ENCODE measurements at regions not wholly inside any gene's neighbourhood (a gene's known extent, or its start where the extent isn't known, plus 50 kb on each side); places are given as distances from the start of the nearest gene placed in this dataset.

- DNase-seq (ENCODE audit: low read depth): no peak
Measured at GRCh38 chr2:120992791-120993555, 257.3 kb downstream of the GLI2 start.

- no peak for DNase-seq (ENCODE audit: low read depth)
Measured at GRCh38 chr2:120993661-120994060, 258.0 kb downstream of the GLI2 start.

- DNase-seq (ENCODE audit: low read depth): no peak
Measured at GRCh38 chr2:120994301-120994995, 258.8 kb downstream of the GLI2 start.

- no peak for DNase-seq (ENCODE audit: low read depth)
Measured at GRCh38 chr2:120995152-120995551, 259.5 kb downstream of the GLI2 start.

GRCh38 chr2:120995656-120996190 is 260.1 kb downstream of the GLI2 start:
- no peak for DNase-seq (ENCODE audit: low read depth)

GRCh38 chr2:120999377-121000097 is 263.9 kb downstream of the GLI2 start:
- no peak for DNase-seq (ENCODE audit: low read depth)

- DNase-seq (ENCODE audit: low read depth): no peak
Measured at GRCh38 chr2:121000804-121001203, 265.1 kb downstream of the GLI2 start.

GRCh38 chr2:121001641-121002040 is 266.0 kb downstream of the GLI2 start:
- no peak for DNase-seq (ENCODE audit: low read depth)

- no peak for DNase-seq (ENCODE audit: low read depth)
Measured at GRCh38 chr2:121002597-121002996, 266.9 kb downstream of the GLI2 start.

- DNase-seq (ENCODE audit: low read depth): no peak
Measured at GRCh38 chr2:121003391-121003790, 267.7 kb downstream of the GLI2 start.

- no peak for DNase-seq (ENCODE audit: low read depth)
Measured at GRCh38 chr2:121004359-121004758, 268.7 kb downstream of the GLI2 start.

- no peak for DNase-seq (ENCODE audit: low read depth)
Measured at GRCh38 chr2:121004950-121005349, 269.3 kb downstream of the GLI2 start.

- DNase-seq (ENCODE audit: low read depth): no peak
Measured at GRCh38 chr2:121005453-121005852, 269.8 kb downstream of the GLI2 start.

- no peak for DNase-seq (ENCODE audit: low read depth)
Measured at GRCh38 chr2:121006743-121007489, 271.2 kb downstream of the GLI2 start.

- DNase-seq (ENCODE audit: low read depth): no peak
Measured at GRCh38 chr2:121007490-121007853, 271.8 kb downstream of the GLI2 start.

- no peak for DNase-seq (ENCODE audit: low read depth)
Measured at GRCh38 chr2:121008975-121009374, 273.3 kb downstream of the GLI2 start.

- no peak for DNase-seq (ENCODE audit: low read depth)
Measured at GRCh38 chr2:121010998-121011397, 274.0 kb downstream of the TFCP2L1 start.

- no peak for DNase-seq (ENCODE audit: low read depth)
Measured at GRCh38 chr2:121014876-121015275, 270.1 kb downstream of the TFCP2L1 start.

- no peak for DNase-seq (ENCODE audit: low read depth)
Measured at GRCh38 chr2:121015971-121016485, 269.0 kb downstream of the TFCP2L1 start.

GRCh38 chr2:121017396-121017795 is 267.6 kb downstream of the TFCP2L1 start:
- no peak for DNase-seq (ENCODE audit: low read depth)

- DNase-seq (ENCODE audit: low read depth): no peak
Measured at GRCh38 chr2:121018136-121019061, 266.6 kb downstream of the TFCP2L1 start.
